HL-60 (cell line): ENCODE measurements at regions not wholly inside any gene's neighbourhood (a gene's known extent, or its start where the extent isn't known, plus 50 kb on each side); places are given as distances from the start of the nearest gene placed in this dataset.

Experiments used
- GABPA ChIP-seq: IDR thresholded peaks from 2 replicates; pipeline ENCODE4 v1.6.1; 2012; ENCODE audit warnings: low read depth
- POLR2AphosphoS5 ChIP-seq: IDR thresholded peaks from 2 replicates; pipeline ENCODE4 v1.6.1; 2012; ENCODE audit warnings: low read depth
- SPI1 ChIP-seq: IDR thresholded peaks from 2 replicates; pipeline ENCODE4 v1.6.1; 2012; ENCODE audit warnings: low read depth, mild to moderate bottlenecking, borderline replicate concordance
- TF ChIP-seq, protein P1 (sequence below): IDR thresholded peaks from one replicate; pipeline ENCODE4 v1.5.1; 2011; ENCODE audit warnings: low read length, control low read depth, inconsistent platforms; ENCODE audit not compliant: insufficient read depth
- TF ChIP-seq, protein P2 (sequence below): IDR thresholded peaks from 2 replicates; pipeline ENCODE4 v1.6.1; 2012; ENCODE audit warnings: low read depth; ENCODE audit not compliant: insufficient replicate concordance

DNA sequence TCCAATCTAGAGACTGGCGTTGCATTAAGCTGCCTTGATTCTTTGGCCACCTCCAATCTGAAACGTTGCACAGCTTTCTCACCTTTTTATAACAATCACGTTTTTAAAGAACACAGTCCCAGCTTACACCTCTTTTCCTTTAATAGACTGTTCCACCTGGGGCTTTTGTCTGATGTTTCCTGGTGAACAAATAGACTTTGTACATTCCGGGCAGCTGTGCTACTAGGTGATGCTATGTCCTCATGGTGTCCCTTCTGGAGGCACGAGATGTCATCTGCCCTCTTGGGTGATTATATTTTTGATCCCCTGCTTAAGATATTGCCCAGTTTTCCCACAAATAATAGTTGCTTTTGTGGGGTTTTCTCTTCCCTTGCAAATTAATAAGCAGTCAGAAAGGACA lies 225.5 kb downstream of the SOX9 start:
- TF ChIP-seq, protein P1, sequence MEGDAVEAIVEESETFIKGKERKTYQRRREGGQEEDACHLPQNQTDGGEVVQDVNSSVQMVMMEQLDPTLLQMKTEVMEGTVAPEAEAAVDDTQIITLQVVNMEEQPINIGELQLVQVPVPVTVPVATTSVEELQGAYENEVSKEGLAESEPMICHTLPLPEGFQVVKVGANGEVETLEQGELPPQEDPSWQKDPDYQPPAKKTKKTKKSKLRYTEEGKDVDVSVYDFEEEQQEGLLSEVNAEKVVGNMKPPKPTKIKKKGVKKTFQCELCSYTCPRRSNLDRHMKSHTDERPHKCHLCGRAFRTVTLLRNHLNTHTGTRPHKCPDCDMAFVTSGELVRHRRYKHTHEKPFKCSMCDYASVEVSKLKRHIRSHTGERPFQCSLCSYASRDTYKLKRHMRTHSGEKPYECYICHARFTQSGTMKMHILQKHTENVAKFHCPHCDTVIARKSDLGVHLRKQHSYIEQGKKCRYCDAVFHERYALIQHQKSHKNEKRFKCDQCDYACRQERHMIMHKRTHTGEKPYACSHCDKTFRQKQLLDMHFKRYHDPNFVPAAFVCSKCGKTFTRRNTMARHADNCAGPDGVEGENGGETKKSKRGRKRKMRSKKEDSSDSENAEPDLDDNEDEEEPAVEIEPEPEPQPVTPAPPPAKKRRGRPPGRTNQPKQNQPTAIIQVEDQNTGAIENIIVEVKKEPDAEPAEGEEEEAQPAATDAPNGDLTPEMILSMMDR: no peak
- TF ChIP-seq POLR2AphosphoS5 (no peak), GABPA (no peak), SPI1 (no peak)
- TF ChIP-seq, protein P2, sequence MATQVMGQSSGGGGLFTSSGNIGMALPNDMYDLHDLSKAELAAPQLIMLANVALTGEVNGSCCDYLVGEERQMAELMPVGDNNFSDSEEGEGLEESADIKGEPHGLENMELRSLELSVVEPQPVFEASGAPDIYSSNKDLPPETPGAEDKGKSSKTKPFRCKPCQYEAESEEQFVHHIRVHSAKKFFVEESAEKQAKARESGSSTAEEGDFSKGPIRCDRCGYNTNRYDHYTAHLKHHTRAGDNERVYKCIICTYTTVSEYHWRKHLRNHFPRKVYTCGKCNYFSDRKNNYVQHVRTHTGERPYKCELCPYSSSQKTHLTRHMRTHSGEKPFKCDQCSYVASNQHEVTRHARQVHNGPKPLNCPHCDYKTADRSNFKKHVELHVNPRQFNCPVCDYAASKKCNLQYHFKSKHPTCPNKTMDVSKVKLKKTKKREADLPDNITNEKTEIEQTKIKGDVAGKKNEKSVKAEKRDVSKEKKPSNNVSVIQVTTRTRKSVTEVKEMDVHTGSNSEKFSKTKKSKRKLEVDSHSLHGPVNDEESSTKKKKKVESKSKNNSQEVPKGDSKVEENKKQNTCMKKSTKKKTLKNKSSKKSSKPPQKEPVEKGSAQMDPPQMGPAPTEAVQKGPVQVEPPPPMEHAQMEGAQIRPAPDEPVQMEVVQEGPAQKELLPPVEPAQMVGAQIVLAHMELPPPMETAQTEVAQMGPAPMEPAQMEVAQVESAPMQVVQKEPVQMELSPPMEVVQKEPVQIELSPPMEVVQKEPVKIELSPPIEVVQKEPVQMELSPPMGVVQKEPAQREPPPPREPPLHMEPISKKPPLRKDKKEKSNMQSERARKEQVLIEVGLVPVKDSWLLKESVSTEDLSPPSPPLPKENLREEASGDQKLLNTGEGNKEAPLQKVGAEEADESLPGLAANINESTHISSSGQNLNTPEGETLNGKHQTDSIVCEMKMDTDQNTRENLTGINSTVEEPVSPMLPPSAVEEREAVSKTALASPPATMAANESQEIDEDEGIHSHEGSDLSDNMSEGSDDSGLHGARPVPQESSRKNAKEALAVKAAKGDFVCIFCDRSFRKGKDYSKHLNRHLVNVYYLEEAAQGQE: no peak
